Lower lobe of right lung (tissue), 2 donors: ENCODE measurements at regions not wholly inside any gene's neighbourhood (a gene's known extent, or its start where the extent isn't known, plus 50 kb on each side); places are given as distances from the start of the nearest gene placed in this dataset.
"Not testable (repeated sequence)": the region's sequence is repeated elsewhere in the genome, so short reads cannot be mapped to it uniquely, and the experiment has no call there.

Source experiments
- ATAC-seq, 2 donors: fragments of 200-7000 bp; cut with Tn5 transposase; one replicate each; pipeline ENCODE4 v1.9.1; 2020 to 2022; ENCODE audit warnings: mild to moderate bottlenecking in 2 of 2, moderate library complexity in 2 of 2
- DNase-seq: peaks from one replicate; pipeline ENCODE4 v3.0.0-alpha.2; 2020
- H3K27ac ChIP-seq: fragments of 200-600 bp; one replicate; pipeline ENCODE4 v1.8.0; 2022
- H3K27me3 ChIP-seq: fragments of 200-600 bp; one replicate; pipeline ENCODE4 v1.8.0; 2022; ENCODE audit warnings: low read depth
- H3K36me3 ChIP-seq: fragments of 200-600 bp; one replicate; pipeline ENCODE4 v1.8.0; 2022; ENCODE audit warnings: mild to moderate bottlenecking
- H3K4me1 ChIP-seq: fragments of 200-600 bp; one replicate; pipeline ENCODE4 v1.8.0; 2022
- H3K4me3 ChIP-seq: fragments of 200-600 bp; one replicate; pipeline ENCODE4 v1.8.0; 2022; ENCODE audit warnings: mild to moderate bottlenecking
- H3K9me3 ChIP-seq: fragments of 200-600 bp; one replicate; pipeline ENCODE4 v1.8.0; 2022
- intact Hi-C: fragments of 100-400 bp; cut with DNase I; formaldehyde crosslinking; loops from one replicate; pipeline ENCODE4 v1.11.0; 2022
- TF ChIP-seq, protein P1 (sequence below): fragments of 200-600 bp; IDR thresholded peaks from one replicate; pipeline ENCODE4 v1.8.0; 2022; ENCODE audit warnings: antibody characterized with exemption, mild to moderate bottlenecking
- donor health status: DM: no; HTN: yes; CAD: no; lungs with severe emphysema.

DNA sequence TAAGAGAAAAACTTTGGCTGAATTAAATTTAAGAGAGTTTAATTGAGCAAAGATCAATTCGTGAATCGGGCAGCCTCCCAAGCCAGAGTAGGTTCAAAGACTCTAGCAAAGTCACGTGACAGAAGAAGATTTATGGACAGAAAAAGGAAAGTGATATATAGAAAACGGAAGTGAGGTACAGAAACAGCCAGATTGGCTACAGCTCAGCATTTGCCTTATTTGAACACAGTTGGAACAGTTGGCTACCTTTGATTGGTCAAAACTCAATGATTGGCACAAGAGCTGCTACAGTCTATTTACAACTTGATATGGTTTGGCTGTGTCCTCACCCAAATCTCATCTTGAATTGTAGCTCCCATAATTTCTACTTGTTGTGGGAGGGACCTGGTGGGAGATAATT lies 102.6 kb downstream of the PLG start:
- intact Hi-C loops, result no loop called here

DNA sequence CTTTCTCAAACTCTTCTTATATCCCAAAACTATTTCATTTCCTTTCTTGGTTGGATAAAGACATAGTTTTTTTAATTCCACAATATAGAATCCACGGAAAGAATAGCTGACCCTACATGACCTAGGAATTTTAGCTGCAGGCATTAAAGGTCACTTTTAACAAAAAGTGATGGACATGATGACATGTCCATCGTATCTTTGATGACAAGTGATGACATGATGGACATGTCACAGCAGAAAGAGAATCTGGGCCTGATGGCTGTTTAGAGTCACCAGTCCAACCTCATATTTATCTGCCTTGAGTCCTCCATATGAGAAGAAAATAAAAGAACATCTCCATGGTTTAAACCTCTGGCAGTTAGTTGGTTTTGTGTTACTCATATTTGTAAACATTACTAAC lies 106.2 kb downstream of the PLG start:
- TF ChIP-seq, protein P1, sequence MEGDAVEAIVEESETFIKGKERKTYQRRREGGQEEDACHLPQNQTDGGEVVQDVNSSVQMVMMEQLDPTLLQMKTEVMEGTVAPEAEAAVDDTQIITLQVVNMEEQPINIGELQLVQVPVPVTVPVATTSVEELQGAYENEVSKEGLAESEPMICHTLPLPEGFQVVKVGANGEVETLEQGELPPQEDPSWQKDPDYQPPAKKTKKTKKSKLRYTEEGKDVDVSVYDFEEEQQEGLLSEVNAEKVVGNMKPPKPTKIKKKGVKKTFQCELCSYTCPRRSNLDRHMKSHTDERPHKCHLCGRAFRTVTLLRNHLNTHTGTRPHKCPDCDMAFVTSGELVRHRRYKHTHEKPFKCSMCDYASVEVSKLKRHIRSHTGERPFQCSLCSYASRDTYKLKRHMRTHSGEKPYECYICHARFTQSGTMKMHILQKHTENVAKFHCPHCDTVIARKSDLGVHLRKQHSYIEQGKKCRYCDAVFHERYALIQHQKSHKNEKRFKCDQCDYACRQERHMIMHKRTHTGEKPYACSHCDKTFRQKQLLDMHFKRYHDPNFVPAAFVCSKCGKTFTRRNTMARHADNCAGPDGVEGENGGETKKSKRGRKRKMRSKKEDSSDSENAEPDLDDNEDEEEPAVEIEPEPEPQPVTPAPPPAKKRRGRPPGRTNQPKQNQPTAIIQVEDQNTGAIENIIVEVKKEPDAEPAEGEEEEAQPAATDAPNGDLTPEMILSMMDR, result no peak
- no peaks in the 10 kb centered on the region for H3K27me3 ChIP-seq
- no peaks in the 10 kb centered on the region for H3K9me3 ChIP-seq
- DNase-seq (no peak), ATAC-seq (no peak)
- H3K4me3 ChIP-seq, result no peak overlapping the region
- intact Hi-C loops, result no loop called here
- H3K27ac ChIP-seq, result no peak overlapping the region
- H3K36me3 ChIP-seq, result no peaks in the 10 kb centered on the region
- H3K4me1 ChIP-seq, result no peaks in the 10 kb centered on the region

More for the DNA sequence above, 102.6 kb downstream of the PLG start:
- no peaks in the 10 kb centered on the region for H3K9me3 ChIP-seq
- ATAC-seq, result no peak
- TF ChIP-seq, protein P1, result no peak
- no peak overlapping the region for H3K27ac ChIP-seq
- H3K27me3 ChIP-seq, result no peaks in the 10 kb centered on the region
- no peak for DNase-seq
- H3K4me1 ChIP-seq, result no peaks in the 10 kb centered on the region
- H3K36me3 ChIP-seq, result no peaks in the 10 kb centered on the region
- no peak overlapping the region for H3K4me3 ChIP-seq

DNA sequence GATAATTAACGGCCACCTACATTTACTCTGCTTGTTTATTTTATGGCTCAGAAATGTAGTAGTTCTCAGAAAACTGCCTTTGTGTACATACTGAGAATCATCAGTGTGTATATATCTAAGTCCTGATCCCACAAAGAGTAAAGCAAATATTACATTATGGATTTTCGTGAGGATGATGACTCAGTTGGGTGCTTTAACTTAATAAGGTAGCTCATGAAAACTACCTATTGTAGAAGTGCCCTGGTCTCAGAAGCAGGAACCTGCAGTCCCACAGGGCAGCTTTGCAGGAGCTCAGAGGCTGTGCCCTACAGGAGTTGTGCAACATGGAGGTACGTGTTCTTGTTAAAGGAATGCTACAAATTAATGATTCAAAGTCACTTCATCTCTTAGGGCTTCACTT lies 108.2 kb downstream of the PLG start:
- Histone ChIP-seq H3K4me1 (no peaks in the 10 kb centered on the region), H3K9me3 (no peaks in the 10 kb centered on the region), H3K27ac (no peak overlapping the region), H3K4me3 (no peak overlapping the region), H3K36me3 (no peaks in the 10 kb centered on the region), H3K27me3 (no peaks in the 10 kb centered on the region)
- TF ChIP-seq, protein P1, result no peak
- ATAC-seq, result no peak
- intact Hi-C loops, result no loop called here
- no peak for DNase-seq

DNA sequence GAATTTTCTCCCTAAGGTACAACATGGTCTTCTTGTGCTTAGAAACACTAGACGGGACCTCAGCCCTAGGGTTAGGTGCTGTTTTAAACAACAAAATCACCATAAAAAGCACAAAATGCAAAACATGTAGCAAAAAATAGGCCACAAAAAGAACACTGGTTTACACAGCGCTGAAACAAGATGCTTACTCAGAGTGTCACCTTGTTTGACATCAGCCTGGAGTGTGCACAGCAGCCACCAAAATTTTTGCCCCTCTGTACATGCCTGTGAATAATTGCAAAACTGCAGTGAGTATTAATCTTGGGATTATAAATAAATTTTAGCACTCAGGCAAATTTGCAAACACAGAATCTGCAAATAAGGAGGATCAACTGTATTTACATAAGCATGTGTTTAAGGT lies 110.1 kb downstream of the PLG start:
- Histone ChIP-seq H3K27ac (no peak overlapping the region), H3K27me3 (no peaks in the 10 kb centered on the region), H3K4me3 (no peak overlapping the region), H3K9me3 (no peaks in the 10 kb centered on the region), H3K36me3 (no peaks in the 10 kb centered on the region), H3K4me1 (no peaks in the 10 kb centered on the region)
- TF ChIP-seq, protein P1, result no peak
- ATAC-seq (no peak), DNase-seq (no peak)
- intact Hi-C loops, result no loop called here

DNA sequence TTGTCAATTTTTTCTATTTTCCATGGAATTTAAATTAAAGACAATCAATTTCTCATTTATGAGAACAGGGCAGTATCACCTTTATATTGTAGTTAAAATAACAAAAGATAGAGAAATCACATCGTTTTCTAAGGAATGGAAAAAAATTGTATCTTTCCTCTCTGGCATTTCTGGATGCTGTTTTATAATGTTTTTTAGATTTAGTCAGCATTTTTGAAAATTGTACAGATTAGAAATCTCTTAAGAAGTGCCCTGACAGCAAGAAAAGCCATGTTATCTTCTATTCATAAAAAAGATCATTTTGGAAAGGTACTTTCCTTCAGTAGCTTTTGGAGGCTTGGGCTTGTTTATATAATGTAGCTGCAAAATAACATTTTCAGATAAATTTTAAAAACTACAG lies 116.9 kb downstream of the PLG start:
- Histone ChIP-seq H3K27ac (no peak overlapping the region), H3K4me1 (no peaks in the 10 kb centered on the region), H3K9me3 (peaks cover 7% of the 10 kb centered on the region), H3K27me3 (no peaks in the 10 kb centered on the region), H3K36me3 (no peaks in the 10 kb centered on the region), H3K4me3 (no peak overlapping the region)
- DNase-seq (no peak), ATAC-seq (no peak)
- TF ChIP-seq, protein P1, result no peak
- intact Hi-C loops, result no loop called here

DNA sequence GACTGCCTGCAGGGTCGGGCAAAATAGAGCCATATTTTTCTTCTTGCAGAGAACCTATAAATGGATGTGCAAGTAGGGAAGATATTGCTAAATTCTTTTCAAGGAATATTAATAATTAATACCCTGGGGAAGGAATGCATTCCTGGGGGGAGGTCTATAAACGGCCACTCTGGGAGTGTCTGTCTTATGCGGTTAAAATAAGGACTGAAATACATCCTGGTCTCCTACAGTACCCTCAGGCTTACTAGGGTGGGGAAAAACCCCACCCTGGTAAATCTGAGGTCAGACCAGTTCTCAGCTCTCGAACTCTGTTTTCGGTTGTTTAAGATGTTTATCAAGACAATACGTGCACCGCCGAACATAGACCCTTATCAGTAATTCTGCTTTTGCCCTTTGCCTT lies 118.6 kb downstream of the PLG start:
- DNase-seq, H3K27me3 ChIP-seq, H3K36me3 ChIP-seq, H3K9me3 ChIP-seq, H3K27ac ChIP-seq, ATAC-seq, H3K4me3 ChIP-seq, H3K4me1 ChIP-seq, intact Hi-C loops: not testable (repeated sequence)
